Gastroesophageal sphincter (tissue), 4 donors: ENCODE measurements at regions not wholly inside any gene's neighbourhood (a gene's known extent, or its start where the extent isn't known, plus 50 kb on each side); places are given as distances from the start of the nearest gene placed in this dataset.

Source experiments
- ATAC-seq: fragments of 150-250 bp; one replicate; pipeline ENCODE4 v1.9.1; 2016; ENCODE audit warnings: mild to moderate bottlenecking, moderate library complexity
- H3K27ac ChIP-seq, 4 donors: fragments of 200-600 bp; sonication (generic) in 3 of 4; 1 replicate in 3 of 4; 2 replicates in 1 of 4; pipeline ENCODE4 v1.5.1; 2016 to 2019
- H3K27me3 ChIP-seq: fragments of 200-600 bp; sonication (generic); one replicate; pipeline ENCODE4 v1.5.1; 2019
- H3K36me3 ChIP-seq, 2 donors: fragments of 200-600 bp; sonication (generic); one replicate each; pipeline ENCODE4 v1.5.1; 2019; ENCODE audit warnings: control low read depth in 1 of 2
- H3K4me1 ChIP-seq, 3 donors: fragments of 200-600 bp; sonication (generic); 1 replicate in 2 of 3; 2 replicates in 1 of 3; pipeline ENCODE4 v1.5.1; 2016 to 2019; ENCODE audit warnings: control low read depth in 2 of 3
- H3K4me3 ChIP-seq, 2 donors: fragments of 200-600 bp; sonication (generic); one replicate each; pipeline ENCODE4 v1.5.1; 2019; ENCODE audit warnings: mild to moderate bottlenecking in 1 of 2, moderate library complexity in 1 of 2
- H3K9me3 ChIP-seq, 3 donors: fragments of 200-600 bp; sonication (generic); one replicate each; pipeline ENCODE4 v1.5.1; 2017 to 2019; ENCODE audit warnings: control low read depth in 2 of 3
- CTCF ChIP-seq, 4 experiments: fragments of 200-600 bp in 2 of 4; fragments of 450-650 bp in 2 of 4; sonication (generic) in 1 of 4; IDR thresholded peaks; one replicate each; pipeline ENCODE4 v1.5.1; 2017 to 2019; ENCODE audit warnings: antibody characterized with exemption in 4 of 4, mild to moderate bottlenecking in 2 of 4, moderate library complexity in 2 of 4
- EP300 ChIP-seq: sonication (generic); formaldehyde crosslinking; IDR thresholded peaks from one replicate; pipeline ENCODE4 v1.6.1; 2017; ENCODE audit warnings: antibody characterized with exemption, mild to moderate bottlenecking
- POLR2A ChIP-seq, 2 donors: fragments of 450-650 bp; IDR thresholded peaks; one replicate each; pipeline ENCODE4 v1.6.1; 2017; ENCODE audit warnings: antibody characterized with exemption in 2 of 2, mild to moderate bottlenecking in 2 of 2, moderate library complexity in 1 of 2
- POLR2AphosphoS5 ChIP-seq: sonication (generic); formaldehyde crosslinking; IDR thresholded peaks from one replicate; pipeline ENCODE4 v1.6.1; 2017; ENCODE audit warnings: antibody characterized with exemption
- WGBS, 2 donors: methylation state at CpG; one replicate each; pipeline ENCODE4 v1.1.5; 2018; ENCODE audit warnings: low coverage in 1 of 2; 5-methylcytosine and 5-hydroxymethylcytosine counted together

GRCh38 chr7:153529651-153530165 is 522.5 kb upstream of the DPP6 start:
- Histone ChIP-seq H3K4me1 (peaks cover 0 to 17% (median 5%) of the 10 kb centered on the region in 3 donors), H3K27ac (no peak overlapping the region), H3K9me3 (no peaks in the 10 kb centered on the region), H3K27me3 (no peaks in the 10 kb centered on the region), H3K36me3 (no peaks in the 10 kb centered on the region), H3K4me3 (no peak overlapping the region)
- ATAC-seq = no peak
- TF ChIP-seq POLR2A (IDR thresholded peaks at IDR 0.05) (no peak), EP300 (no peak), POLR2AphosphoS5 (no peak), CTCF (IDR thresholded peaks at IDR 0.05) (no peak)
- 89 to 94% methylated on average over 2 of the region's 12 CpGs for WGBS, 2 donors

- no peak for ATAC-seq
- no peak overlapping the region for H3K4me3 ChIP-seq
- peaks cover 0 to 10% (median 0%) of the 10 kb centered on the region in 3 donors for H3K4me1 ChIP-seq
These were observed 521.8 kb upstream of the DPP6 start for GRCh38 chr7:153530441-153530840.

DNA sequence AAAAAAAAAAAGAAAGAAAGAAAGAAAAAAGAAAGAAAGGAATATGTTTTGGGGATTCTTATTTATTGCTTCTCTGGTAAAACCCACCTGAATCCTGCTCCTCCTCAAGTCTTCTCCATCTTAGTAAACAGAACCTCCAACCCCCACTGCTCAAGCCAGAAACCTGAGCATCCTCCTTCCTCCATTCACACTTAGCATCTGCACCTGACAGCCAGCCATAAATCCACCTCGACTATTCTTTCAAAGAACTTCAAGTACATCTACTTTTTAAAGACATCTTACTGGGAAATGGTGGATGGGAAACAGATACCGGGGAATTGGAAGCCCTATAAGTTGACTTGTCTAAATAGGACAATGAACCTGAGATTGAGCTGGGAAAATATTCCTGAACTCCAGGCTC is 519.9 kb upstream of the DPP6 start:
- Histone ChIP-seq H3K27me3 (no peaks in the 10 kb centered on the region), H3K9me3 (no peaks in the 10 kb centered on the region), H3K27ac (no peak overlapping the region), H3K36me3 (no peaks in the 10 kb centered on the region), H3K4me3 (no peak overlapping the region), H3K4me1 (peaks cover 0 to 9% (median 0%) of the 10 kb centered on the region in 3 donors)
- TF ChIP-seq POLR2AphosphoS5 (no peak), CTCF (IDR thresholded peaks at IDR 0.05) (no peak), POLR2A (IDR thresholded peaks at IDR 0.05) (no peak), EP300 (no peak)
- no peak for ATAC-seq
- 89% methylated on average over 2 of the region's 2 CpGs for WGBS, 2 donors

More at GRCh38 chr7:153530441-153530840, 521.8 kb upstream of the DPP6 start:
- no peaks in the 10 kb centered on the region for H3K36me3 ChIP-seq
- H3K27me3 ChIP-seq = no peaks in the 10 kb centered on the region
- TF ChIP-seq POLR2A (IDR thresholded peaks at IDR 0.05) (no peak), POLR2AphosphoS5 (no peak), CTCF (IDR thresholded peaks at IDR 0.05) (no peak), EP300 (no peak)
- no peak overlapping the region for H3K27ac ChIP-seq
- no peaks in the 10 kb centered on the region for H3K9me3 ChIP-seq
- WGBS, 2 donors = 94% methylated on average over 9 of the region's 9 CpGs; no CpG with 5 or more reads in 1 of the 2 donors

- H3K36me3 ChIP-seq = no peaks in the 10 kb centered on the region
- no peaks in the 10 kb centered on the region for H3K27me3 ChIP-seq
- peaks cover 0 to 3% (median 0%) of the 10 kb centered on the region in 3 donors for H3K4me1 ChIP-seq
- H3K27ac ChIP-seq = no peak overlapping the region
- ATAC-seq = no peak
- H3K4me3 ChIP-seq = no peak overlapping the region
- 56 to 80% methylated on average over 1 to 3 of the region's 8 CpGs for WGBS, 2 donors
- TF ChIP-seq POLR2A (IDR thresholded peaks at IDR 0.05) (no peak), EP300 (no peak), CTCF (IDR thresholded peaks at IDR 0.05) (no peak), POLR2AphosphoS5 (no peak)
- H3K9me3 ChIP-seq = no peaks in the 10 kb centered on the region
These were observed 514.9 kb upstream of the DPP6 start for GRCh38 chr7:153537271-153537670.

DNA sequence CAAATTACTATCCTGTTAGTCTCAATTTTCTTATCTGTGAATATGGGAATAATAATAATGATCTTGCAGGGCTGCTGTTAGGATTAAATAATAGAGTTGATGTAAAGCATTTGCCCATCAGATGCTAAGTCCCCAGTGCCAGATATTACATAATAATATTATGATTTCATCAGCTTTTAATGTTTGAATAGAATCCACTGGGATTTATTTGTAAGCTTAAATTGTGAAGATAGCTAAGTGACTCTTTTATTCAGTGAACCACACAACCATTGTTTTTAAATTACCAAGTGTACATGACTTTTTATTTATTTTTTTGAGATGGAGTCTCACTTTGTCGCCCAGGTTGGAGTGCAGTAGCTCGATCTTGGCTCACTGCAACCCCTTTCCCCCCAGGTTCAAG is 510.3 kb upstream of the DPP6 start:
- H3K27ac ChIP-seq = no peak overlapping the region
- ATAC-seq = no peak
- no peaks in the 10 kb centered on the region for H3K9me3 ChIP-seq
- H3K27me3 ChIP-seq = no peaks in the 10 kb centered on the region
- 44% methylated on average over 2 of the region's 2 CpGs; no CpG with 5 or more reads in 1 of the 2 donors for WGBS, 2 donors
- no peak overlapping the region for H3K4me3 ChIP-seq
- no peaks in the 10 kb centered on the region for H3K36me3 ChIP-seq
- TF ChIP-seq POLR2AphosphoS5 (no peak), CTCF (IDR thresholded peaks at IDR 0.05) (no peak), EP300 (no peak), POLR2A (IDR thresholded peaks at IDR 0.05) (no peak)
- H3K4me1 ChIP-seq = peaks cover 0 to 3% (median 0%) of the 10 kb centered on the region in 3 donors
